ENCODE measurements at regions not wholly inside any gene's neighbourhood (a gene's known extent, or its start where the extent isn't known, plus 50 kb on each side); places are given as distances from the start of the nearest gene placed in this dataset.
A peak's percentile ranks its signal among the peaks of the same experiment; 100 is the strongest.

DNA sequence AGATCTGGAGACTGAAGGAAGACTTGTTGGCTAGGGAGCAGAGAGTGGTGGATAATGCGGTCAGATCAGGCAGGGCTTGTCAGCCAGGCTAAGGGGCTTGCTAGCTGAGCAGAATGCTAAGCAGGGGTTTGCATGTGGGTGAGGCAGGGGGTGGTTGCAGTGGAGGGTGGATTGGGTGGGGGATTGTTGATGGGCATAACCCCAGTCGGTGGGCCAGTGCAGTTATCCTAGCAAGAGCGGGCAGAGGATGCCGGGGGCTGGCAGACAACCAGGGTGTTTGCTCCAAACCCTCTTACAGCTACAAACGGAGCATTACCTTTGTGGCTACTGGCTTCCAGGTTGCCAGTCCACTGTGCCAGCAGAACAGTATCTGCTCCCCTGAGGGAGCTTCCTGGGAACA lies 131.5 kb upstream of the LGALSL start:
- no peak for DNase-seq

- DNase-seq = no peak
Observed at GRCh38 chr2:64323197-64323596, 130.8 kb upstream of the LGALSL start.

GRCh38 chr2:64324746-64325410 lies 129.1 kb upstream of the LGALSL start:
- DNase-seq = no peak

DNA sequence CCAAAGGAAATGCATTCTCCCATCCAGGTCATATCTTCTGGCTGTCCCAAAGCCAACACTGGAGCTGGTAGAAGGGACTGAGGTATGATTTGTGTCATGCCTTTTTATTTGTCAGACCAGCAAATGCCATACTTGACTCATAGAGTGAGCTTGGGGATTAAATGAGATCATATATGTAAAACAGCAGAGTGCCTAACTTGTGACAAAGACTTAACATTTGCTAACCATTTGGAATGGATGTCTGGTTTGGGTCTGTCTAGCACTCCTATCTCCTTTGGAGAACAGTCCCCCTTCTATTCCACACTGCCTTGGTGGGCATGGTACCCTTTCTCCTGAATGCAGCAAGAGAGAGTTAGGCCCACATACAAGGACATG lies 128.5 kb upstream of the LGALSL start:
- no peak for DNase-seq

DNA sequence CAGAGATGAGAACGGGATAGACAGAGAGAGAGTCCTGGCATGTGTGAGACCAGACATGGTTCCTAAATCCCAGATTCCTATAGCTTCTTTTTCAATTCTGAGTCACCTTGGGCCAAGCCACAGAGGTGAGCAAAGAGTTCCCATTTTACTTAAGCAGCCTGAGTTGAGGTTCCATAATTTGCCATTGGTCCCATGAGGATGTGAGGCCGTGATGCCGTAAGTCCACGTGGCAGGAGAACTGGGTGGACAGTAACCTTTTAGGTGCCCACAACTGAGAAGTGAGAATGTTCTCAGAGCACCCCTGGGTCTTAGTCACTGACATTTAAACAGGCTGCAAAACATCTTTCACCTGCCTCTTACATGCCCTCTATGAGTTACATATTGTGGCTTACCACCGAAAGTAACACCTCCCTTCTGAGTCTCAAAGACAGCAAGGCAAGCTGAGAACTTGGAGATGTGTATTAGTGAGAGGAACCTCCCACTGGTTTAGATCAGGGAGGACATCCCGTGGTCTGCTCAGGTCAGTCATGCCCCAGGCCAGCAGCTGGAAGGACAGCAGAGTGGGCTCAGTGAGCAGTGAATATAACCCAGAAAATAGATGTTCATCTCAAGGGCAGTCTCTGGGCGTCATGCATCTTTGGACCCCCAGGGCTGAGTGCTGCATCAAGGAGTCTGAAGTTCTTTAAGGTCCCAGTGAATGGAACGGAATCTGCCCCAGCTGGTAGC lies 127.9 kb upstream of the LGALSL start:
- no peak for DNase-seq

- no peak for DNase-seq
Observed at GRCh38 chr2:64326578-64327050, 127.3 kb upstream of the LGALSL start.

DNA sequence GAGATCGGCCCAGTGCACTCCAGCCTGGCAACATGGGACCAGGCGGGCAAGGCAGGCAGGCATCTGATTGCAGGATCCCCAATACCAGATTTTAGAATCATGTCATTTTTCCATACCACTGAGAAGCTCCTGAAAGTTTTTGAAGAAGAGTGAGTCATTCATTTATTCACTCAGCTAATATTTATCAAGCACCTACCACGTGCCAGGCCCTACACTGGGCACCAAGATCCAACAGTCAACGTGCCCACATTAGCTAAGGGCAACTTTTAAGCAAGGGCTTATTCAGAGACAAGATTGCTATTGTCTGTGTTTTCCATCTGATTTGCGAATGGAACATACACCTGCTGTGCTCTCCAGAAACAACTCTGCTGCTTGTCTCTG lies 126.8 kb upstream of the LGALSL start:
- no peak for DNase-seq

DNA sequence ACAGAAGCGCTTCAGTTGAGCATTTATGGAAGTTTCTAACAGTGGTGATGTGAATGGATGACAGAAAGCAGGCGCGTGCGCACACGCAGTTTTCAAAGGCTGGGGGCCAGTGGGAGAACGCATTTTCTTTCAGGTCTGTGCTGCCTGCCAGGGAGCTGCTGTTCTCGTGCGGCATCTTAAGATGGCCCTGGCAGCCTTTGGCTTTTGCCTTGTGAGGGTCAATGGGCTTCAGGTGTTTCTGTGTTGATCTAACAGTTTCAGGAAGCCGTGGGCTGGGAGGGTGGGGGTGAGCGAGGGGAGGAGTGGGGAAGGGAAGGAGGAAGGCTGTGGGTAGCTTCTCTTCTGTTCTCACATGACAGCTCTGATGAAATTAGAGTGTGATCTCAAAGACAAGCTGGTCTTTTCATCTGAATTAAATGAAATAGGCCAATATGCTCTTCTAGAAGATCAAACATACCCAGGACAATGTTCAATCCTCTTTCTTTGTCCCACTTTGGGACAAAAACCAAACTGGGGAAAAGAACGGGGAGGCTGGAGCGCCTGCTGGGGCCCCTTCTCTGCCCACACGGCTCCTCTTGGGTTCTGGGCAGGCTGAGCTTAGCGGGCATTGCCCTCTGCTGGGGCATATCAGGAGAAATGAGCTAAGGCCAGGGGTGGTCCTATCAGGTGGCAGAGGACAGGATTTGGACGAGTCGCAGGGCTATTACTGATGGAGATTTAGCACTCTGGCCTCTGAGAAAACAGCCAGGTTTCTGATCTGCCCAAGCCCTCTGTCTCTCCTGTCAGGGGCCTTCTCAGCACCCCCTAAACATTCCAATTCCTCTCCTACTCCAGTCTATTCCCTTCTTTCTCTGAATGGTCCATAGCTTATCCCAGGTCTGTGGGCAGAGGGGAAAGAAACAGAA lies 126.2 kb upstream of the LGALSL start:
- DNase-seq = peak; percentile 47

DNA sequence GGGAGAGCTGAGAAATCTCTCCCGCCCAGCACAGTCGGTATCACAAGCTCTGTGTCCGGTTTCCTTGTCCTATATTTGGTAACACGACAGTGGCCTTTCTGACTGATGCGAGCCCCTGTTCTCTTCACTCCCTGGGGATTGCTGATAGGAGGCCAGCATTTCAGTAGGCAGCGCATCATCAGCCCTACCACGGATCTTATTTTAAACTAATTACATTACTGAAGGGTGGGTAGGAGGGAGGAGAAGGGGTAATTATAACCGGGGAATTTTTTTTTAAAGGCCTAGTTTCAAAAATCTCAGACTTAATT lies 125.6 kb upstream of the LGALSL start:
- no peak for DNase-seq

DNA sequence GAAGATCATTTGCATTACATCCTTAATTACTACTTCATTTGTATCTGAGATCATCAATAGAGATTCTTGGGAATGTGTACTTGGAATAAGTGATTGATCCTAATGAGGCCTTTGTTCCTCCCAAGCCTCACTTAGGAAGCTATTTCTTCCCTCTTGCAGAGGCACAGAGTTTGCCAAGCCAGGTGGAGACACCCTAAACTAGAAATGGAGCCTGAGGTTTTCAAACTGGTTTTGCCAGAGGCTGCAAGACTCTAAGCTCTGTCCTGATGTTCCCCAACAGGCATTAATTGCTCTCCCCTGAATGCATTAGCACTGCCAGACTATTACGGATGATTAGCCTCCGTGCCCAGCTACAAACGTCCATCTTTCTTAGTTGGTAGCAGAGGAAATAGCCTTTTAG lies 125.2 kb upstream of the LGALSL start:
- no peak for DNase-seq

GRCh38 chr2:64329848-64330247 lies 124.1 kb upstream of the LGALSL start:
- no peak for DNase-seq

- peak; percentile 67 for DNase-seq
Observed at GRCh38 chr2:64330281-64331113, 123.5 kb upstream of the LGALSL start.

DNA sequence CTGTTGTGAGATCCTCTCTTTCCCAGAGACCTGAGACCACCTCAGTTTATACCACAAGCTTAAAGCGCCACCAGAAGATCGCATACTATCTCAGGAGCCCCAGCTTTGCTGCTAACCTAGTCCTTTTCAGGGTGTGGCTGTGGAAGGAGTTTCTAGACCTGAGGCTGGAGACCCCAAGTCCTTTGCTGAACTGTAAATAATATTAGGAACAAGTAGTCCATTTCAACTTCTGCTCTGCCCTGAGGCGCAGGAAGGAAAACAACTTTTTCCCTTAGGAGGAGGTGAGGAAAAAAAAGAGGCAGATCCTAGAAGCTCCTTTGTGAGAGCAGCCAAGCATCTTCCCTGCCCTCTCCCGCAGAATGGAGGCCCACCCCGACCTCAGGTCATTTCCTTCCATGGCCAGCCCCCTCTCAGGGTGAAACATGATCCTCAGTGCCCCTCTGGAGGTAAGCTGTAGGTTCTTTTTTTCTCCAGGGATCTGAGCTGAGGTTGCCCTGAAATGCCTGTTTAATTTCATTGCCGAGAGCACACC lies 122.8 kb upstream of the LGALSL start:
- DNase-seq = no peak

GRCh38 chr2:64331849-64332699 lies 121.9 kb upstream of the LGALSL start:
- DNase-seq = no peak

- no peak for DNase-seq
Observed at GRCh38 chr2:64336171-64336570, 117.8 kb upstream of the LGALSL start.

DNA sequence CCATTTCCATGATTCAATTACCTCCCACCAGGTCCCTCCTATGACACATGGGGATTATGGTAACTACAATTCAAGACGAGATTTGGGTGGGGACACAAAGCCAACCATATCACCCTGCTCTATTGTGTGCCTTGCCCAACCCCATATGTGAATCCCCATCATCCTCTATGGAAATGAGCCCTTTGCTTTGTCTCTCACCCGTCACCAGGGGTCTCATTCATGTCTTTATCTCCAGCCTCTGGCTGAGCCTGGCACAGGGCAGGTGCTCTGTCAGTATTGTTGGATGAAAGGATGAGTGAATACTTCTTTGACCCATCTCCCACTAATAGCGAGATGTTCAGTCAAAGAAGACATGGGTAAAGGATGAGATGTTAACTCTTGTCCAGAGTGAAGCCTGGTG lies 116.6 kb upstream of the LGALSL start:
- DNase-seq = no peak

- DNase-seq = no peak
Observed at GRCh38 chr2:64338108-64338507, 115.9 kb upstream of the LGALSL start.

- no peak for DNase-seq
Observed at GRCh38 chr2:64338910-64339500, 115.0 kb upstream of the LGALSL start.

- DNase-seq = no peak
Observed at GRCh38 chr2:64341461-64341860, 112.5 kb upstream of the LGALSL start.

DNA sequence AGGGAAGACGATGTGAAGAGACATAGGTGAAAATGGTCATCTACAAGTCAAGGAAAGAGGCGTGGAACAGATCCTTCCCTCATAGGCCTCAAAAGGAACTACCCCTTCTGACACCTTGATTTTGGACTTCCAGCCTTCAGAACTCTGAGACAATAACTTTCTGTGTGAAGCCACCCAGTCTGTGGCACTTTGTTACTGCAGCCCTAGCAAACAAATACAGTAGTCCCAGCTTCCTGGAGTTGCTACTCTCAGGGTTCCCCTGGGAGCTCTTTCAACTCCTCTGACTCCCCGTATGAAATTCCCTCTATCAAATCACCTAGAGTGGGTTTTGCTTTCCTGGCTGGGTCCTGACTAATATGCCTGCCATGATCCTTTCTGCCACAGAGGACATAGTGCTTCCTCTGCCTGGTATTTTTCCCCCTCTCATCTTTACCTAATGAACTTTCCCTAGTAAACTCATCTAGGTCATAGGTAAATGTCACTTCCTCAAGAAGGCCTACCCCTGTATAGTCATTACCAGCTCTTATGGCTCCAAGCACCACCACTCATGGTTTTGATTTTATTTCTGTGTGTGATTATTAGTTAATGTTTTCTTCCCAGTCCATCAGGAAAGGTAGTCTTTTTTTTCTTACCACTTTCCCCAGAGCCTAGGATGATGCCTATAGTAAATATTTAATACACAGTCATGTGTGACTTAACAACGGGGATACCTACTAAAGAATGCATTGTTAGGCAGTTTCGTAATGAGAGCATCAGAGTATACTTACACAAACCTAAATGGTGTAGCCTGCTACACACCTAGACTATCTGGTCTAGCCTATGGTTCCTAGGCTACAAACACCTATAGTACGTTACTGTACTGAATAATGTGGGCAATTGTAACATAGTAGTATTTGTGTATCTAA lies 111.5 kb upstream of the LGALSL start:
- DNase-seq = no peak
